Activated CD8-positive, alpha-beta memory T cell treated with anti-CD3 and anti-CD28 coated beads, Interleukin-2, amount 50 U/mL, for 24 hours (primary cell): ENCODE measurements at regions not wholly inside any gene's neighbourhood (a gene's known extent, or its start where the extent isn't known, plus 50 kb on each side); places are given as distances from the start of the nearest gene placed in this dataset.
"Not testable (repeated sequence)": the region's sequence is repeated elsewhere in the genome, so short reads cannot be mapped to it uniquely, and the experiment has no call there.

Experiments
- DNase-seq: peaks from one replicate; pipeline ENCODE4 v3.0.0-alpha.2; 2020; ENCODE audit errors: extremely low read depth

DNA sequence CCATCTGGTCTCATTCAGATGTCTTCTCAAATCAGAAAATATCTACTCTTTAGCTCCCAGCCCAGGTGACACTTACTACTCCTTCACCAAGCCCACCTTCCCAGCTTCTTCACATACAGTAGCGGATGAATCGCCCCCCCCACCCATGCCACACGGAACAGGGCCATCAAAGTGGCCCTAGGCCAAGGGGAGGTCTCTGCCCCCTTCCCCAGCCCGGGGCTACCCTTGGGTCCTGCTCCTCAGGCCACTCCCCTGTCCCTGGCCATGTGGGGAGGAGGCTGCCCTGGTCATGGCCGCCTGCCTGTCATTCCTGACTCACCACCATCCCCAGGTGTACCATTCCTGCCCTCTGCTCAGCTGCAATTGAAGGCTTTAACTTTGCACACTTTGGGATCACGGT, 142.8 kb downstream of the NECTIN1 start:
- DNase-seq: no peak

GRCh38 chr11:119585043-119585781, 143.8 kb downstream of the NECTIN1 start:
- no peak for DNase-seq

- DNase-seq: no peak
These were observed 144.6 kb downstream of the NECTIN1 start for GRCh38 chr11:119584193-119585042.

- no peak for DNase-seq
These were observed 145.4 kb downstream of the NECTIN1 start for GRCh38 chr11:119583585-119583984.

- DNase-seq: not testable (repeated sequence)
These were observed 147.6 kb downstream of the NECTIN1 start for GRCh38 chr11:119581396-119581795.

DNA sequence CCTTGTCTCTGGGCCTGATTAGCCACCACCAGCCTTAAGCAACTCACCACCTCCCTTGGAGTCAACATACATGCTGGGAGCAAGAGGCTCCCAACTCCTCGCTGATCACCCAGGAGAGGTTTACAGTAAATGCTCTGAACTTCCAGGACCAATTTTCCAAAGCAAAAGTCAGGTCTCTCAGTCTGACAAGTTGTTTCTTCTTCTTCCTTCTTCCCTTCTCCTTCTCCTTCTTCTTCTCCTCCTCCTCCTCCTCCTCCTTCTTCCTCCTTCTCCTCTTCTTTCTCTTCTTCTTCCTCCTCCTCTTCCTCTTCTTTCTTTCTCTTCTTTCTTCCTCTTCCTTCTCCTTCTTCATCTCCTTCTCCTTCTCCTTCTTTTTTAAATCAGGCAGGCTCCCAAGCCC, 148.2 kb downstream of the NECTIN1 start:
- no peak for DNase-seq

DNA sequence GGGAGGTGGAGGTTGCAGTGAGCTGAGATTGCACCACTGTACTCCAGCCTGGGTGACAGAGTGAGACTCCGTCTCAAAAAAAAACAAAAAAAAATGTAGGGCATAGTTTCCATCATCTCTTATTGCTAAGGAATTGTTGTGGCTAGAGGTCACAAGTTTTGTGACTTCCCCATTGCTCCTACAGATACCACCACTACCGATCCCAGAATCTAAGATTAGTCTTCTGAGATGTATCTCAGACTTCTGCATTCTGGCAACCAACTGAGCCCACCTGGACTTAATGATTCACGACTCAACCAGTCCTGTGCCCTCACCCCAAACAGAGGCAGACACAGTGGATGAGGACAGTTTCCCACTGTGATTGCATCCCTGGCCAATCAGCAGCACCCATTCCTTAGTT, 148.9 kb downstream of the NECTIN1 start:
- DNase-seq: no peak

GRCh38 chr11:119578521-119579191, 150.3 kb downstream of the NECTIN1 start:
- DNase-seq: no peak

- no peak for DNase-seq
These were observed 150.9 kb upstream of the THY1 start for GRCh38 chr11:119573858-119574257.

- DNase-seq: no peak
These were observed 149.8 kb upstream of the THY1 start for GRCh38 chr11:119572481-119573424.

DNA sequence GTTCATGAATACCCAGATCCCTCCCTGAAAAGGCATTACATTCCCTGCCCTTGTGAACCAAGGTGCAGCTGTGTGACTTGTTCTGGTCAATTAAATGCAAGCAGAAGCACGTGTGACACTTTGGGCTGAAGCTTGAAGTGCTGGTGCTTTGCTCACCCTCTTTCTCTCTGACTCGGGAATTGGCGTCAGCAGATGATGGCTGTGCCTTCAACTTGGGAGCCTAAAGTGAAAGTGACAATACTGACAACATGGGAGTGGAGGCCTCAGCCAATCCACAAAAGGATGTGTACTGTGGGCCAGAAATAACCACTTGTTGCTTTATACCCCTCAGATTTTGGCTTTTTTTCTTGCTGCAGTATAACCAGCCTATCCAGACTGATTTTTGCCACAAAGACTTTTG, 148.3 kb upstream of the THY1 start:
- DNase-seq: no peak

GRCh38 chr11:119567688-119568582, 145.0 kb upstream of the THY1 start:
- no peak for DNase-seq

GRCh38 chr11:119566319-119566718, 143.3 kb upstream of the THY1 start:
- no peak for DNase-seq

- DNase-seq: not testable (repeated sequence)
These were observed 142.7 kb upstream of the THY1 start for GRCh38 chr11:119565693-119566092.

DNA sequence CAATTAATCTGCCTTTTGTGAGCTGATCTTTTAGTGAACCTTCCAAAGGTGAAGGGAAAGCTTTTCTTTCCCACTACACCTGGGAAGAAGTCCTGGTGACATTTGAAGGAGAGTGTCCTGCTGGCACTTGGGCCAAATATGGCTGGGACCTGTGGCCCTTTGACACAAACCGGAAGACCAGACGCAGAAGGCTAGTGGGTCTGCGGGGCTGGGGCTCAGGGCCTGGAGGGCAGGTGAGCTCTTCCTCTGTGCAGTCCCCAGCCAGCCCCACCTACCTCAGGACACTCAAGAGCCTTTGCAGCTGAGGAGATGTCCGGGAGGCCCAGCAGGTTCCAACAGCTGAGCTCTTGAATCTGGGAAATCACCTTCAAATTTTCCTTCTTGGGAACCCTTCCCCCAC, 138.0 kb upstream of the THY1 start:
- no peak for DNase-seq

DNA sequence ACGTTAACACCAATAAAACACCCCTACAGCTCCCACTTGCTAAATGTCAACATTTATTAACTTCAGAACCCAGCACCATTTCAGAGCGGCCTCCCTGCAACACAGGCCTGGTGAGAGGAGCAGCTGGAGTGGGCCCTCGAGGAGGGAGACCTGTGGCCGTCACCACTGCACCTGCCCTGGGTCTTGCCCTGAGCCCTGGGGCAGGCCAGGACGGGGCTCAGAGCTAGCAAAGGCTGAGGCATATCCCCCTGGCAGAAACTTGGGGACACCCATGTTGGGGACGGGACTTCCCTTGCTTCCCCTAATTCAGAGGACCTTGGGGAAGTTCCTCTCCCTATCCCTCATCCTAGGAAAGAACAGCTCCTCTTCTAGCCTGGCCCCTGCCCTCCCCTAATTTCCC, 137.3 kb upstream of the THY1 start:
- DNase-seq: no peak

DNA sequence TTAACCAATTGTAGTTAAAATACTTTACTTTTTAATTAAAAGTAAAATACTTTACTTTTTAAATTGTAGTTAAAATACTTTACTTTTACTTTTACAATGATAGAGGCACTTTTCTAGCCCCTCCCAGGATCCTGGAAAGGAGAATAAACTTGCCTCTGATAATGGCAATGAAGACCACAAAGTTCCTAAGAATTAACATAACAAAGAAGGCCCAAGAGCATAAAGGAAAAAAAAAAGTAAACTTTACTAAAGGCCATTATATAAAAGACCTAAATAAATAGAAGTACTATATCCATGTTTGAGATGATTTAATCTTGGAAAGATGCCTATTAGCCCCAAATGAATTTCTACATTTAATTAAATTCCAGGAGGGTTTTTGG, 129.1 kb upstream of the THY1 start:
- DNase-seq: no peak

DNA sequence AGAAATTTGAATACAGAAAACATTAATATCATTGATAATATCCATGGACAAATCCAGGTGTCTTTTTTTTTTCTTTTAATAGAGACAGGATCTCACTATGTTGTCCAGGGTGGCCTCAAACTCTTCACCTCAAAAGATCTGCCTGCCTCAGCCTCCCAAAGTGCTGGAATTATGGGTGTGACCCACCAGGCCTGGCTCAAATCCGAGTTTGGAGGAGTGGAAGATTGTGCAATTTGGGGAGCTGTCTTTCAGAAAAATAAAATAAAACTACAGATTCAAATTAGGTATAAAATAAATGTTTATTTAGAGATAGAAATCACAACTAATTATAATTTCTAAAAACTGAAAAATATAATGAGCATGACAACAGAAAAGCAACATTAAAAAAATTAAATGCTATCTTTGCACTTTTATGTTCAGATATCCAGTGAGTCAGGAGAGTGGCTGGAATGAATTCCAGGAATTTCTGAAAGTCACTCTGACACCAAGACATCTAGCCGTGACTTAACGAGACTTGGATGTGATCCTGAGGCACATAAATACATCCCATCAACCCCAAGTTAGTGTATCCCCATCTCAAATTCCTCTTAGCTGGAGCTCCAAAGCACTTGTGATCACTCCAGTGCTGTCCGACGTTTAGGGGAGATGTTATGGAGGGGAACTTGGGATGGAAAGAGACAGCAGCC, 128.6 kb upstream of the THY1 start:
- no peak for DNase-seq

- no peak for DNase-seq
These were observed 127.2 kb upstream of the THY1 start for GRCh38 chr11:119550053-119550752.
